Hepatocyte (in vitro differentiated cells): ENCODE measurements at regions not wholly inside any gene's neighbourhood (a gene's known extent, or its start where the extent isn't known, plus 50 kb on each side); places are given as distances from the start of the nearest gene placed in this dataset.

Experiments
- DNase-seq: peaks from one replicate; pipeline ENCODE4 v3.0.0-alpha.2; 2016; ENCODE audit warnings: low spot score
- H2AFZ ChIP-seq: fragments of 200-600 bp; sonication (generic); 2 replicates; pipeline ENCODE4 v1.6.0; 2016; ENCODE audit warnings: antibody characterized with exemption, mild to moderate bottlenecking
- H3K27ac ChIP-seq: fragments of 200-600 bp; sonication (generic); 2 replicates; pipeline ENCODE4 v1.5.1; 2016; ENCODE audit warnings: mild to moderate bottlenecking
- H3K27me3 ChIP-seq: fragments of 200-600 bp; sonication (generic); 2 replicates; pipeline ENCODE4 v1.6.1; 2016
- H3K36me3 ChIP-seq: fragments of 200-600 bp; sonication (generic); replicated peaks from 2 replicates; pipeline ENCODE4 v1.5.1; 2016; ENCODE audit warnings: low read depth; ENCODE audit not compliant: insufficient read depth
- H3K4me1 ChIP-seq: fragments of 200-600 bp; sonication (generic); 2 replicates; pipeline ENCODE4 v1.5.1; 2016; ENCODE audit warnings: mild to moderate bottlenecking, moderate library complexity; ENCODE audit not compliant: insufficient read depth
- H3K4me2 ChIP-seq: fragments of 200-600 bp; sonication (generic); 2 replicates; pipeline ENCODE4 v1.6.0; 2016
- H3K4me3 ChIP-seq: fragments of 200-600 bp; sonication (generic); 2 replicates; pipeline ENCODE4 v1.5.1; 2016; ENCODE audit warnings: mild to moderate bottlenecking
- H3K79me2 ChIP-seq: fragments of 200-600 bp; sonication (generic); 2 replicates; pipeline ENCODE4 v1.6.0; 2017; ENCODE audit warnings: mild to moderate bottlenecking
- H3K9me2 ChIP-seq: fragments of 200-600 bp; sonication (generic); replicated peaks from 2 replicates; pipeline ENCODE4 v1.6.0; 2017; ENCODE audit warnings: mild to moderate bottlenecking; ENCODE audit not compliant: insufficient read depth
- H3K9me3 ChIP-seq: fragments of 200-600 bp; sonication (generic); 2 replicates; pipeline ENCODE4 v1.5.1; 2016; ENCODE audit warnings: low read depth, mild to moderate bottlenecking
- H4K20me1 ChIP-seq: fragments of 200-600 bp; sonication (generic); 2 replicates; pipeline ENCODE4 v1.6.0; 2016; ENCODE audit warnings: mild to moderate bottlenecking; ENCODE audit not compliant: insufficient read depth, poor library complexity, severe bottlenecking
- EZH2 ChIP-seq: fragments of 200-600 bp; sonication (generic); IDR thresholded peaks from 2 replicates; pipeline ENCODE4 v1.6.1; 2016; ENCODE audit warnings: antibody characterized with exemption, mild to moderate bottlenecking, borderline replicate concordance
- EZH2phosphoT487 ChIP-seq: fragments of 200-600 bp; sonication (generic); IDR thresholded peaks from one replicate; pipeline ENCODE4 v1.6.1; 2018; ENCODE audit warnings: antibody characterized with exemption, mild to moderate bottlenecking, low read depth, moderate library complexity; ENCODE audit not compliant: unreplicated experiment, severe bottlenecking
- WGBS: methylation state at CpG from one replicate; pipeline ENCODE4 v1.1.6; 2016; ENCODE audit warnings: low lambda C conversion rate; ENCODE audit errors: missing lambda C conversion rate; 5-methylcytosine and 5-hydroxymethylcytosine counted together
- TF ChIP-seq, protein P1 (sequence below): fragments of 200-600 bp; sonication (generic); IDR thresholded peaks from 2 replicates; pipeline ENCODE4 v1.5.1; 2016; ENCODE audit warnings: antibody characterized with exemption, mild to moderate bottlenecking; ENCODE audit not compliant: poor library complexity

DNA sequence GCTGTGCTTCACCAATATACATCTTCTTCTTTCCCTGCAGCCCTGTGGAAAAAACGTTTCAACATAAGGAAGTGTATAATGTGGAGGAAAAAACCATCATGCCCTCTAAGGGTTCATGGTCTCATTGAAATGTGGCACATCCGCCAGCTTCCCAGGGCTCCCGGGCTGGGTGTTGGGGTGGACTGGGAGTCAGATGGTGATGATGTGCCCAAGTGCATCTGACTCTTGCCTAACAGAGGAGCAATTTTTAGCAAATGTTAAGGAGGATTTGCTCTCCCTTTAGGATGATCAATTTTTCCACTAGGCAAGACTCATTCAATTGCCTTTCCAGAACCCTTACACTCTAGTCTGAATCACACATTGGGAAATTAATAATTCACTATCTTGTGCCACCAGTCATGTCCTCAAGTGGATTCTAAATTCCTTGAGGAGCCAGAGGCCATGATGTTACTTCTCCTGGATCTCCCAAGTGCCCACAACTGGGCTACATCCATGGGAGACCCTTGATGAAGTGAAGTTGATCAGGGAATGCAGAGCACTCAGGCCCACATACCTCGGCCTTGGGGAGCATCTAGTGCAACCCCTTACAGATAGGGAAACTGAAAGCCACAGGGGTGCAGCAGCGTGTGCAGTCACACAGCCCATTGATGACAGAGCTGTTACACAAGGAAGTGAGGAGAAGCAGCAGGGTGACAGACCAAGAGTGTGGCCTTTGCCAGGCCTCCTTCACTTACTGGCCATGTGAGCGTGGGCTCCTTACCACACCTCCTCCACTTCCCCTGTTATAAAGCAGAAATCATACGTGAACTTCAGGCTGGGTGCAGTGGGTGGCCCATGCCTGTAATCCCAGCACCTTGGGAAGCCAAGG lies 100.0 kb upstream of the SLC44A3 start:
- TF ChIP-seq EZH2phosphoT487 (no peak), EZH2 (no peak)
- TF ChIP-seq, protein P1, sequence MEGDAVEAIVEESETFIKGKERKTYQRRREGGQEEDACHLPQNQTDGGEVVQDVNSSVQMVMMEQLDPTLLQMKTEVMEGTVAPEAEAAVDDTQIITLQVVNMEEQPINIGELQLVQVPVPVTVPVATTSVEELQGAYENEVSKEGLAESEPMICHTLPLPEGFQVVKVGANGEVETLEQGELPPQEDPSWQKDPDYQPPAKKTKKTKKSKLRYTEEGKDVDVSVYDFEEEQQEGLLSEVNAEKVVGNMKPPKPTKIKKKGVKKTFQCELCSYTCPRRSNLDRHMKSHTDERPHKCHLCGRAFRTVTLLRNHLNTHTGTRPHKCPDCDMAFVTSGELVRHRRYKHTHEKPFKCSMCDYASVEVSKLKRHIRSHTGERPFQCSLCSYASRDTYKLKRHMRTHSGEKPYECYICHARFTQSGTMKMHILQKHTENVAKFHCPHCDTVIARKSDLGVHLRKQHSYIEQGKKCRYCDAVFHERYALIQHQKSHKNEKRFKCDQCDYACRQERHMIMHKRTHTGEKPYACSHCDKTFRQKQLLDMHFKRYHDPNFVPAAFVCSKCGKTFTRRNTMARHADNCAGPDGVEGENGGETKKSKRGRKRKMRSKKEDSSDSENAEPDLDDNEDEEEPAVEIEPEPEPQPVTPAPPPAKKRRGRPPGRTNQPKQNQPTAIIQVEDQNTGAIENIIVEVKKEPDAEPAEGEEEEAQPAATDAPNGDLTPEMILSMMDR, result no peak
- H3K36me3 ChIP-seq, result no peaks in the 10 kb centered on the region
- WGBS, result 93% methylated on average over 7 of the region's 7 CpGs

DNA sequence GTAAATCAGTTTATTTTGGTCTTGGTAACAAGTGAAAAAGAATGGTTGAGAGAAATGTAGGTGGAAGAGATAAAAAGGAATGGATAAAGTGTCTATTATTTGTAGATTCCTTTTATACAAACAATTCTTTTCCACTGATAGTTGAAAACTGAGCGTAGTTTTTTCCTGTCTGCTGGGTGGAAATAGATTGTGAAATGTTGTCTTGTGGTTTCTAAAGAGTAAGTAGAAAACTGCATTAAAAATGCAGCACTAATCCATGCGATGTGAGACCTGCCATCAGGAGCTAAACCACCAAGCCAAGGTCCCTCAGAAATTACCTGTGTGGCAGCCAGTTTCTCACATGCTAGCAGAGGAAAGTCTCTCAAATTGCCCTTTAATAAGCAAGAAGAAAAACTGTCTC lies 103.2 kb upstream of the SLC44A3 start:
- Histone ChIP-seq H2AFZ (no peak overlapping the region), H3K36me3 (no peaks in the 10 kb centered on the region)

More for the DNA sequence above, 100.0 kb upstream of the SLC44A3 start:
- Histone ChIP-seq H3K4me3 (no peak overlapping the region), H3K27me3 (no peaks in the 10 kb centered on the region), H4K20me1 (no peaks in the 10 kb centered on the region), H3K9me3 (no peaks in the 10 kb centered on the region), H3K27ac (no peak overlapping the region), H3K79me2 (no peaks in the 10 kb centered on the region), H3K9me2 (no peaks in the 10 kb centered on the region), H2AFZ (no peak overlapping the region), H3K4me1 (no peaks in the 10 kb centered on the region), H3K4me2 (no peak overlapping the region)
- DNase-seq, result no peak

DNA sequence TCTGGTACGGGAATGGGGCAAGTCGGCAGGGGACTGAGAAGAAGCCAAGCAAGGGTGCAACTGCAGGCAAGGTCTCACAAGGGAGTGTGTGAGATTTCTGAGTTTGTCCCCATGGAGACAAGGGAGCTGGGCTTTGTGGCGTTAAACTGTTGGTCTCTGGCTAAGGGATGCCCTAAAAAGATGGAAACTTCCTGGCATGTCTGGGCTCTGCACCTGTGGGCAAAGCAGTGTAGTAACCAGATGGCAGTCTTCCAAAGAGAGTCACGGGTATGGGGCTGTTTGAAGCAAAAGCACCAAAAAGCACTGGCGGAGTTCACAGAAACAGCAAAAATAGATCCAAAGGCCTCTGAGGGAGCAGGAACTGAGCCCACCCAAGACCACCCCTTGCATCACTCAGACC lies 104.8 kb upstream of the SLC44A3 start:
- Histone ChIP-seq H3K9me3 (no peaks in the 10 kb centered on the region), H3K4me1 (peaks cover 12% of the 10 kb centered on the region), H3K9me2 (no peaks in the 10 kb centered on the region), H3K27ac (peak overlapping the region; percentile 89), H3K79me2 (no peaks in the 10 kb centered on the region), H2AFZ (no peak overlapping the region), H3K4me3 (no peak overlapping the region), H4K20me1 (no peaks in the 10 kb centered on the region), H3K4me2 (no peak overlapping the region), H3K27me3 (no peaks in the 10 kb centered on the region), H3K36me3 (no peaks in the 10 kb centered on the region)
- DNase-seq, result no peak
- 91% methylated on average over 5 of the region's 5 CpGs for WGBS
- TF ChIP-seq, protein P1, result no peak
- TF ChIP-seq EZH2phosphoT487, result no peak
- TF ChIP-seq EZH2, result no peak

More for the DNA sequence above, 103.2 kb upstream of the SLC44A3 start:
- no peaks in the 10 kb centered on the region for H3K79me2 ChIP-seq
- TF ChIP-seq EZH2 (no peak), EZH2phosphoT487 (no peak)
- TF ChIP-seq, protein P1, result no peak
- no peaks in the 10 kb centered on the region for H3K9me2 ChIP-seq
- H3K4me3 ChIP-seq, result no peak overlapping the region
- H3K27ac ChIP-seq, result peak overlapping the region; percentile 58
- no peaks in the 10 kb centered on the region for H3K27me3 ChIP-seq
- no peak for DNase-seq
- 70% methylated on average over 2 of the region's 2 CpGs for WGBS
- H3K4me2 ChIP-seq, result no peak overlapping the region
- no peaks in the 10 kb centered on the region for H4K20me1 ChIP-seq
- peaks cover 12% of the 10 kb centered on the region for H3K4me1 ChIP-seq
- H3K9me3 ChIP-seq, result no peaks in the 10 kb centered on the region
